Neural crest cell (in vitro differentiated cells): ENCODE measurements at regions not wholly inside any gene's neighbourhood (a gene's known extent, or its start where the extent isn't known, plus 50 kb on each side); places are given as distances from the start of the nearest gene placed in this dataset.
"Not testable (repeated sequence)": the region's sequence is repeated elsewhere in the genome, so short reads cannot be mapped to it uniquely, and the experiment has no call there.

Source experiments
- DNase-seq: peaks from one replicate; pipeline ENCODE4 v3.0.0; 2021; ENCODE audit warnings: low read depth, mixed read lengths, low spot score
- H3K27ac Mint-ChIP-seq: one replicate; pipeline ENCODE4 v1.8.0; 2021; ENCODE audit warnings: mild to moderate bottlenecking, mixed read lengths; ENCODE audit not compliant: unreplicated experiment
- H3K27me3 Mint-ChIP-seq: 2 replicates; pipeline ENCODE4 v1.8.0; 2021; ENCODE audit warnings: low read depth, mild to moderate bottlenecking, mixed read lengths
- H3K36me3 Mint-ChIP-seq: 2 replicates; pipeline ENCODE4 v1.8.0; 2021; ENCODE audit warnings: low read depth, mild to moderate bottlenecking, mixed read lengths
- H3K4me1 Mint-ChIP-seq: 2 replicates; pipeline ENCODE4 v1.8.0; 2021; ENCODE audit warnings: mixed read lengths
- H3K4me3 Mint-ChIP-seq: one replicate; pipeline ENCODE4 v1.8.0; 2021; ENCODE audit warnings: mild to moderate bottlenecking, mixed read lengths
- H3K9me3 Mint-ChIP-seq: 2 replicates; pipeline ENCODE4 v1.8.0; 2021; ENCODE audit warnings: mixed read lengths
- CTCF ChIP-seq: fragments of 200-600 bp; sonication (generic); conservative IDR thresholded peaks from 2 replicates; pipeline ENCODE4 v1.5.0; 2021; ENCODE audit warnings: antibody characterized with exemption, mild to moderate bottlenecking

- H3K4me1 Mint-ChIP-seq: peaks cover 33% of the 10 kb centered on the region
- no peak overlapping the region for H3K27ac Mint-ChIP-seq
- no peak overlapping the region for H3K4me3 Mint-ChIP-seq
- TF ChIP-seq CTCF: no peak
- DNase-seq: no peak
- H3K27me3 Mint-ChIP-seq: peaks cover 23% of the 10 kb centered on the region
- H3K36me3 Mint-ChIP-seq: no peaks in the 10 kb centered on the region
- no peaks in the 10 kb centered on the region for H3K9me3 Mint-ChIP-seq
These were observed 55.5 kb upstream of the UNC93A start for GRCh38 chr6:167235421-167236238.

- H3K4me3 Mint-ChIP-seq: no peak overlapping the region
- peak overlapping the region; percentile 40 for H3K27ac Mint-ChIP-seq
- H3K4me1 Mint-ChIP-seq: peaks cover 39% of the 10 kb centered on the region
These were observed 54.9 kb upstream of the UNC93A start for GRCh38 chr6:167236239-167236571.

GRCh38 chr6:167237438-167238145 is 53.5 kb upstream of the UNC93A start:
- H3K36me3 Mint-ChIP-seq: no peaks in the 10 kb centered on the region
- peaks cover 16% of the 10 kb centered on the region for H3K27me3 Mint-ChIP-seq
- no peak overlapping the region for H3K27ac Mint-ChIP-seq
- TF ChIP-seq CTCF: no peak
- DNase-seq: no peak
- H3K9me3 Mint-ChIP-seq: no peaks in the 10 kb centered on the region
- H3K4me3 Mint-ChIP-seq: no peak overlapping the region
- peaks cover 52% of the 10 kb centered on the region for H3K4me1 Mint-ChIP-seq

More at GRCh38 chr6:167236239-167236571, 54.9 kb upstream of the UNC93A start:
- Mint-ChIP-seq H3K9me3 (no peaks in the 10 kb centered on the region), H3K36me3 (no peaks in the 10 kb centered on the region), H3K27me3 (peaks cover 19% of the 10 kb centered on the region)
- TF ChIP-seq CTCF: no peak
- DNase-seq: no peak

- no peak overlapping the region for H3K4me3 Mint-ChIP-seq
- no peaks in the 10 kb centered on the region for H3K9me3 Mint-ChIP-seq
- H3K4me1 Mint-ChIP-seq: peaks cover 57% of the 10 kb centered on the region
- TF ChIP-seq CTCF: no peak
- H3K36me3 Mint-ChIP-seq: no peaks in the 10 kb centered on the region
- H3K27ac Mint-ChIP-seq: no peak overlapping the region
- no peak for DNase-seq
- H3K27me3 Mint-ChIP-seq: peaks cover 11% of the 10 kb centered on the region
These were observed 52.9 kb upstream of the UNC93A start for GRCh38 chr6:167238146-167238693.

GRCh38 chr6:167238694-167239467 is 52.2 kb upstream of the UNC93A start:
- Mint-ChIP-seq H3K4me1 (peaks cover 57% of the 10 kb centered on the region), H3K9me3 (no peaks in the 10 kb centered on the region), H3K36me3 (no peaks in the 10 kb centered on the region), H3K4me3 (no peak overlapping the region), H3K27ac (no peak overlapping the region), H3K27me3 (peaks cover 4% of the 10 kb centered on the region)
- TF ChIP-seq CTCF: no peak
- DNase-seq: no peak

GRCh38 chr6:167239470-167239869 is 51.6 kb upstream of the UNC93A start:
- not testable (repeated sequence) for H3K4me3 Mint-ChIP-seq, H3K36me3 Mint-ChIP-seq, H3K27me3 Mint-ChIP-seq, H3K9me3 Mint-ChIP-seq, DNase-seq, H3K27ac Mint-ChIP-seq
- H3K4me1 Mint-ChIP-seq: peaks cover 60% of the 10 kb centered on the region
